CD4-positive, alpha-beta T cell treated with Interleukin-6 at 100 ng/mL for 8 hours (primary cell): ENCODE measurements at regions not wholly inside any gene's neighbourhood (a gene's known extent, or its start where the extent isn't known, plus 50 kb on each side); places are given as distances from the start of the nearest gene placed in this dataset.
"Not testable (repeated sequence)": the region's sequence is repeated elsewhere in the genome, so short reads cannot be mapped to it uniquely, and the experiment has no call there.

ENCODE experiments used
- DNase-seq: peaks from one replicate; pipeline ENCODE4 v3.0.0-alpha.2; 2020; ENCODE audit warnings: mixed read lengths, low spot score

DNA sequence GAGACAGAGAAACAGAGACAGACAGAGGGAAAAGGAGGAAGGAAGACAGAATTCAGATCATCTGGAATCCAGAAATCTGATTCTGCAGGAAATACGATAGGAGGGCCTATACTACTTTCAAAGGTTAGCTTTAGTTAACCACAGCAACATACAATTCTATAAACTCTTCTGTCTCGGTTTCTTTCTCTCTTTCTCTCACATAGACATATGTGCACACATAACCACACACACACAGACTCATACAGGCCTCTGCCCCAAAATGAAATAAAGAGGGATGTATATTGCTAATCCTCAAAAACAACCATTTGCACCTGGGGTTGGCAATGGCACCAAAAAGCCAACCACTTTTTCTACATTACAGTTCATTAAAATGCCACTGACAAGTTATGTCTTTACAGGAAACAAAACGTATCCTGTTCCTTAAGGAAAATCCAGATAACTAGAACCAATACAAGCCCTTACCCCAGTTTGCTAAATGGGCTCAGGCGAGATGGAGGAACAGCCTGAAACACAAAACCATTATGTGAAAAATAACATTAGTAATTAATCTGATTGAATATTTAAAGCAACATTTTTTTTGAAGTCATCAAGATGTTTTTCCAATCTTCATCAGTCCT lies 372.3 kb upstream of the CCNH start:
- no peak for DNase-seq

DNA sequence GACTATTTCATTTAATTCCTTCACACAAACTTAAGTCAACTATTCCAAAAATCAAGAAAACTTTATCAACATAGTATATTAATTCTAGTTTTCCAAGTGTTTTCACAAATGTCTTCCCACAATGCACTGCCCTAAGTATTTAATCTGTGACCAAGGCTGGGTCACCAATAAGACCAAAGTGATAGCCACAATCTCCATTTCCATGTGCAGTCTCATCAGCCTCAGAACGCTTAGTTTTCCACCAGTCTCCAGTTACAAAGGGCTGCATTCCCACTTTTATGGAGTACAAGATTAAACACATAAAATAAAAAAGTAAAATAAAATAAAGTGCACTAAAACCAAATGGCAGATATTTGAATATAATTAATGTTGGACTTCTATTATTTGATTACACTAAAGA lies 371.6 kb upstream of the CCNH start:
- no peak for DNase-seq

DNA sequence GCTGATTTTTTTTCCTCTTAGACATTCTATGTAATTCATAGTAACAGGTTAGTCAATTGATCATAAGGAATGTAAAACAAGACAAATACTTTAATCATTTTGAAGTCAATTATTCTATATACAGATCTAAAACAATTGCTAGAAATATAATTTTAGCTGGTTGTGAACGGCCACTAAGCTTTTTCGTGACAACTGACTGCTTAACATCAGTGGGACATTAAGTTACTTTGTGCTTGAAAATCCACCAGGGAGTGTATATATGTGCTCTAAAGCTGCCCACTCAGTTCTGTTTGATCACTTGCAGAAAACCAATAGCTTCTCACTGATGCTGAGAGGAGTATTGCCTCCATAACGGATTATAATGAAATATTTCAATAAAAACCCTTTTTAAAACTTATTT lies 370.2 kb upstream of the CCNH start:
- no peak for DNase-seq

DNA sequence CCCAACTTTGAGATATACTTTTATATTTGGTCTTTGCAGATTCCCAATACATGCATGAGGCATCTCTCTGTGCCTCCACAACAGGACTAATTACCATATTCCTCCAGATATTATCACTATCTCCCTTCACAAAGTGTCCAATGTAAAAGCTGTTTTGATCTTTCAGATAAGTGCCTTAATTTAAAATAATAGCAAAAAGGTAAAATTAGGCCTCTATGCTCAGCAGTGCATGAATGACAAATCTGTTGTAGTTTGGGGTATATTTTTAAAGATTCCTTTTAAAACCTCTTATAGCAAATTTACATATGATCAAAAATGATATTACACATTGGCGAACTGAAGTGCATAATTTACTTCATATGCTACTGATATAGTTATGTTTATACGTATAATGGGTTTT lies 369.2 kb upstream of the CCNH start:
- no peak for DNase-seq

DNA sequence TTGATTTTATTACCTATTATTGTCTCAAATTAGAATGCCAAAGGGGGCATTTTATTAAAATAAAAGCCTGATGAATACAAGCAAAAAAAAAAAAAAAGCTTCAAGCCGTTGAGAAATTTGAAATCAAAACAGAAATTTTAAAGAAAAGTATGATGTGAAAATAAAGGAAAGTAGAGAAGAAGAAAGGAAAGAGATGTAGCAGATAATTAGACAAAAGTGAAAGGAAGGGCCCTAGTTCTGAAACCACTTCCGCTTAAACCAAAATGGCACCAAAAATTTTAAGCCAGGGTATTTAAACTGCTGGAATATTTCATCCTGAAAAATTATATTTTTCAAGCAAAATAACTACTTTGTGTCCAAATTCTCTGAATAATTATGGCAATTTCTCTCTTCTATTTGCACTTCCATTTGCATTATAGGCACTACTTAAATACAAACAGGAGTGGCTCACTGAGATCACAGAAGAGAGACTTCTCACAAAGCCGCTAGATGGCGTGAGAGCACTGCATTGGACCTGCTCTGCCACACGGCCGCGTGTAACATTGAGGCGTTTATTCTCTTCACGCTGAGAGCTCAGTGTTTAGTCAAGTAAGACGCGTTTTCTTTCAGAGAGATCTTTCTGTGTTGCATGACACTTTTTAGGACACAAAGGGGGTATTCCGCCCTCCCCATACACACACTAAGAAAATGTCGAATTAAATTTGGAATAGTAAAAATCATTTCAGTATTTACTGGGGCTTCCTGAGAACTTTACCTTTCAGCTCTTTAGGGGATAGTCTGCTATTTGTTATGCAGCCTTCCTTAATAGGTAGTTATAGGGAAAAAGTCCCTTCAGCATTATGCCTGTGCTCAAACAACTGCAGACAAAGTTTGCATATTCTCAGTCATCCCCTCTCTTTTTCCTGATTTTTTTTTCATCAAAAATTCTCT lies 368.4 kb upstream of the CCNH start:
- DNase-seq: peak; percentile 74

DNA sequence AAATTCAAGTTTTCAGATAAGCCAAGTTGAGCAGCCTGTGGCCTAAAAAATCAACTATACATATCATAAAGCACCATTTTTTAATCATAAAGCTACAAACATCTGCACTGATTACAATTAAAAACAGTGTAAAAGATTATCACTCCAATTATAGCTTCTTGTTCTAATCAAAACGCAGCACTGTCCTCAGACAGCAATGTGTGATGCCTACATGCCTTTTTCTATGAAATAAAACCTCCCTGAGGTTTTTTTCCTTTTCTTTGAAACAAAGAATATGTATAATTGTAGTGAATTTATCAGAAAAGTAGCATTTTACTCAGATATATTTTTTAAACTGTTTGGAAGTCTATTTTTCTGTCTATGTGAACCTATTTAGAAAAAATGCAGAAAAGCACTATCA lies 366.1 kb upstream of the CCNH start:
- DNase-seq: no peak

- DNase-seq: no peak
These were observed 365.1 kb upstream of the CCNH start for GRCh38 chr5:87777877-87778276.

DNA sequence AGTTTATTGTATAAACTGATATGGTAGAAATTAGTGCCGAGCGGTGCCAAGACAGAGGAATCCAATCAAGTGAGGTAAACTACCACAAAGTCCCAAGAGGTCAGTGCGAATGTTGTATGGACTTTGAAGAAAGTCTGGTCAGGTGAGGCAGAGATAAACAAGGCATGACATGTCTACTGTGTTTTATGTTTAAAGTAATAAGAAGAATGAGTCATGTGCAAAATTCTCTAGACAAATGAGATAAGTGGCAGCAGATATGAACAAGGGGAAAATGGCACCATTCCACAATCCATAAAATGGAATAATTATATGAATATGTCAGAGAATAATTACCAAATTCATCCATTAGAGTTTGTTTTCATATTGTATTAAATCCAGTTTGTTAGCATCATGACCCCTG lies 364.1 kb upstream of the CCNH start:
- no peak for DNase-seq

GRCh38 chr5:87776302-87776701 lies 363.6 kb upstream of the CCNH start:
- not testable (repeated sequence) for DNase-seq

DNA sequence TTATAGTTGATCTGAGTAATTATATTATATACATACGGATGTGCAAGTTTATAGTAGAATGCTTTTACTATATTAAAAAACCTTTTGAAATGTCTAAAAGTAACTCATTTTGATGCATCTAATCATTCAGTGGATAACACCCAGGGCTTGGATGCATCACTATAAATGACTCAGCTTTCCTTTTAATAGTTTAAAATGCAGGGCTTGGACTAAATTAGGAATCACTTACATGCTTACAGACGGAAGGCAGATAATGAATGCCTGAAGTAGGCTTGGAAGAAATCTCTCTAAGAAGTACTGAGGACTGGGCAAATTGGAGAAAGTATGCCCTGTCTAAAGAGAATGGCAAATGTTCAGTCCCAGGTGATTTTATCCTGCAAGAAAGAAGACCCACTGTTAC lies 362.5 kb upstream of the CCNH start:
- no peak for DNase-seq

- DNase-seq: no peak
These were observed 362.1 kb upstream of the CCNH start for GRCh38 chr5:87774804-87775203.

DNA sequence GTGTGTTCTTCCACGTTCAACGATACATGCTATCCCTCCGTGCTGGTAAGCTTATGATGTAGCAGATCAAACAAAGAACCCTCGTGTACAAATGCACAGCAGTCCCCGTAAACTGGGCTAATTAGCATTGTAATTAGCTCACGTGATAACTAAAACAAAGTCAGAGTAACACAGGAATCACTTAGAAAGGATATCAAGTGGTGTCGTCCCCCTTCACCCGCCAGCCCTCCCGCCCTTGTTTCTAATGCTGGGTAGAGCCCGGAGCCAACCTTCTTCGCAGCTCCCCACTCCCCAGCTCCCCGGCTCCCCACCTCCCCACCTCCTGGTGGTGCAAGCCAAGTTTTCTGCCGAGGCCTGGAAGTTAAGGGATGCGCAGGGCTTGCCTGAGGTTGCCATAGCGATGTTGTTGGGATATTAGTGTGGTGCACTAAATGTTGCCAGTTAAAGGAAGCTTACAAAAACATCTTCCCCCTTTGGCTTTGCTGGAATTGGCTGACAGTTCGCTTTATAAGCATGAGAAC lies 357.9 kb upstream of the CCNH start:
- DNase-seq: no peak

- DNase-seq: no peak
These were observed 357.4 kb upstream of the CCNH start for GRCh38 chr5:87770016-87770570.

DNA sequence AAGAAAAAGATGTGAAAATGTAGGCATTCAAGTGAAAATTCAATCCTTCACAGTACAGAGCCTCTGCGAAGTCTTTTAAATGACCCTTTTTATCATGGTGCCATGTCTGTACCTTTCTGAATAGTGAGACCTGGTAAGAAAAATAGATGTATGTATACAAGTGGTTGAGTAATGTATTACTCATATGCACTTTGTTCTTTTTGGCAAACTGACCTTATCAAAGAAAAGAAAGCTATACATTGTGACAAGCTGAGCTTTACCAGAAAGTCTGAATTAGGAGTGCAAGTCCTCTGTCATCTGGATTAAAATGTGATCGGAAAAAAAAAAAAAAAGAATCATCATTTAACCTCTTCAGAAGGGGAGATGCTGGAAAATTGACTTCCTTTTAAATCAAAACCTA lies 356.4 kb upstream of the CCNH start:
- DNase-seq: no peak

- DNase-seq: no peak
These were observed 355.5 kb upstream of the CCNH start for GRCh38 chr5:87768190-87768589.

GRCh38 chr5:87765009-87765408 lies 352.3 kb upstream of the CCNH start:
- DNase-seq: no peak

- no peak for DNase-seq
These were observed 349.9 kb upstream of the CCNH start for GRCh38 chr5:87762631-87763030.

DNA sequence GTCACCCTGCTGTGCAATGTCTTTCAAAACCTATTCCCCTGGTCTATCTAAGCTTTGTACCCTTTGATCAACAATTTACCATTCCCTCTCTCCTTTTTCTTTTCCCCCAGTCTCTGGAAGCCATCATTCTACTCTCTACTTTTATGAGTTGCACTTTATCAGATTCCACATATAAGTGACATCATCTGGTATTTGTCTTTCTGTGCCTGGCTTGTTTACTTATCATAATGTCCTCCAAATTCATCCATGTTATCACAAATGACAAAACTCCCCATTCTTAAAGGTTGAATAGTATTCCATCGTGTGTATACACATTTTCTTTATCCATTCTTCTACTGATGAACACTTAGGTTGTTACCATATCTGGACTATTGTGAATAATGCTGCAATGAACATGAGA lies 344.2 kb upstream of the CCNH start:
- no peak for DNase-seq

- DNase-seq: no peak
These were observed 342.6 kb upstream of the CCNH start for GRCh38 chr5:87755360-87755759.

DNA sequence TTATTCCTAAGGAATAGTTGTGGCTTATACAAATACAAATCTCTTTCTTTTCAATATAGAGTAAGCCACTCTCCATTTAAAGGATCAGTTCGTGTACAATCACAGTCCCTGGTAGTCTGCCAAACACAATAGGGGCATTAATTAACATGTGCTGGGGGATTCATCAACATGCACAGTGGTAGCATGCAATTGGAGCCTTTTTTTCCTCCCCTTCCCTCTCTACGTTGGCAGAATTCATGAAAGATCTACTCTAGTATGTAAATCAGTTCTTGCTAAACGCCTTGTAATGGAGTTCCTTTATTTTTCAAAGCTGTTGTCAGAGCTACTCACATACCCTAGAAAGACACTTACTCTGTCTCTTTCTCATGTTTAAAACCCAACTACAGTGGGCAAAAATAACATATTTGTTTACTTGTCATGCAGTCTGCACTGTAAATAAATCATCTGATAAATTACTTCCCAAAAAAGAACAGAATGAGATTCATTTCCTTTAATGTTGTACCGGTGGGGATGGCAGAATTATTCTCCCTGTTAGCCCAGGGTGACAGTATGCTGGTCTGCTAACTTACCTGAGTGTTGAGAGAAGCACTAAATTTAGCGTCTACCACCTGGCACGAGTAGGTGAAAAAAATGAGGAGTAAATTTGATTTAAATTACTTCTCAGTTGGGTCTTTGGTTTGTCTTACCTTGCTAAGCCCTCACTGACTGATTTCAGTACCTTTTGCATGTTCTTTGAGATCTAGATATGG lies 341.5 kb upstream of the CCNH start:
- no peak for DNase-seq

DNA sequence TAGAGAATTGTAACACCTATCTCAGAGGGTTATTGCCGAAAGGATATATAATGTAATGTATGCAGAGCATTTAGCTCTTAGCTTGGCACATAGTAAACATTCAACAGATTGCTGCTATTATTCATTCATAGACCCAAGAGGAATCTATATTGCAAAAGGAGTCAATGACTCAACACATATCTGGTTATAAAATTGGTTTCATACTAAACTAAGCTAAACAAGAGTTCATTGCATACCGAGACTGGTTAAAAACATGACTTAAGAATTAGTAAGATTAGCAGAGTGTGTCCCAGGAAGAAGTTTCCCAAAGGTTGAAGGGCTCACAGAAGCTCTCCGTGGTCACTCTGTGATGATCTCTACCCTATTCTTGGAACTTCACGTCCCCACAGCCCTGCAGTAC lies 339.6 kb upstream of the CCNH start:
- DNase-seq: no peak

- DNase-seq: no peak
These were observed 339.1 kb upstream of the CCNH start for GRCh38 chr5:87751824-87752223.
